GM12874 (cell line): ENCODE measurements at regions not wholly inside any gene's neighbourhood (a gene's known extent, or its start where the extent isn't known, plus 50 kb on each side); places are given as distances from the start of the nearest gene placed in this dataset.

Experiments
- CTCF ChIP-seq: IDR thresholded peaks from 2 replicates; pipeline ENCODE4 v1.5.1; 2011; ENCODE audit warnings: low read depth, mild to moderate bottlenecking, control low read depth, low read length, moderate library complexity; ENCODE audit not compliant: insufficient read depth

DNA sequence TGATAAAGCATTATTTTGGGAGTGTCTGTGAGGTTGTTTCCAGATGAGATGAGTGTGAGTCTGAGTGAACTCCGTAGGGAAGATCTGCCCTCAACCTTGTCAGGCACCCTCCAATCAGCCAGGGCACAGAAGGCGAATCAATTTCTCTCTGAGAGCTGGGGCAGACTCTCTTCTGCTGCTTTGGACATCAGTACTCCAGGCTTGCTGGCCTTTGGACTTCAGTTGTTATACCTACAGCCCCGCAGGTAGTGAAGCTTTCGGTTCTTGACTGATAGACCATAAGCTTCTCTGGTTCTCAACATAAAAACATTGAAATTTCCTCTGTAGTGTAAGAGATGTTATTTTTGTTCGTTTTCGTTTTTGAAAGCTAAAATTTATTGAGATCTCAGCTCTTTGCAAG, 71.4 kb downstream of the MAFB start:
- TF ChIP-seq CTCF = no peak

DNA sequence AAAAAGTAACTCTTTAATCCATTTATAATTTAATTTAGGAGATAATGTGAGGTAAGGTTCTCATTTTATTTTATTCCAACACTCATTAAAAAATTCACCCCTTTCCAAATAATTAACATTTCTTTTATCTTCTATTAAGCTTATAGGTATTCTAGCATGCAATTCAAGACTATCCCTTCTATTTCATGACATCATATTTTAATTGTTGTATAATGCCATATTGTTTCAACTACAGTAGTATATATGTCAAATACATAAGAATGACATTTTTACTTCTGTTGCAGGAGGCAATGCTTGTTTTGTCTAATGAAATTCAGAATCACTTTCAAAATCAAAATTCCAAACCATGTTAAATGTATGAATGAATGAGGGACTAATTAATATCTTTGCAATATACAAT, 76.2 kb downstream of the MAFB start:
- no peak for TF ChIP-seq CTCF

DNA sequence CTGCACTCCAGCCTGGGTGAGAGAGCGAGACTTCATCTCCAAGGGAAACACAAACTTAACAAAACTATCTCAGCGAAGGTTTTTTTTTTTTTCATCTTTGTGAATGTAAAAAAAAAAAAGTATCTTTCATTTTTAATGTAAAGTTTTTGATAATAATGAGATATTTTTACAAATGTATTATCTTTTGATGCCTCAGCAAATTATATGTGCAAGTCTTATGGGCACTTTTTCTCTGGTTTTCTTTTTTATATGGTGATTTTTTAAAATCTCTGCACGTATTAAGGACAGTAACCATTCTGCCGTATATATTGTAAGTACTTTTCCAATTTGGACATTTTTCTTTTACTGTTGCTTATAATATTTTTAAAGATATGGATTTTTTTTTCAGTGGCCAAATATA, 76.8 kb downstream of the MAFB start:
- no peak for TF ChIP-seq CTCF

- TF ChIP-seq CTCF = no peak
Measured at GRCh38 chr20:40610730-40611129, 78.3 kb downstream of the MAFB start.

DNA sequence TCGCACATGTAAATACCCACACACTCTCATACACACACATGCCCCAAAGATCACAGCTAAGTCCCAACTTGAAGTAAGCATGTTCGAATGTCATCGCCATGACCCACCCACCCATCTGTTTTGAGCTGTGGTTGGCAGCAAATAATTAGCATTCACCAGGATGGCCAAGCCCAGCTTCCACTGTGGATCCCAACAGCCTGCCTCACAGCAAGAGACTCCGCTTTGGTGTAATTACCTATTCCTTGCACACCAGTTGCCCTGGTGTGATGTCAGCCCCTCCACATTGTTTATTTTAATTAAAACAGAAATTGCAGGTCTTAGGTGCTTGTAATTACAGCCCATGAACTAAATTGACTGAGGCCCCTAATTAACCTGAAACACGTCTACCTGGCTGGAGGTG, 81.1 kb downstream of the MAFB start:
- TF ChIP-seq CTCF = no peak

DNA sequence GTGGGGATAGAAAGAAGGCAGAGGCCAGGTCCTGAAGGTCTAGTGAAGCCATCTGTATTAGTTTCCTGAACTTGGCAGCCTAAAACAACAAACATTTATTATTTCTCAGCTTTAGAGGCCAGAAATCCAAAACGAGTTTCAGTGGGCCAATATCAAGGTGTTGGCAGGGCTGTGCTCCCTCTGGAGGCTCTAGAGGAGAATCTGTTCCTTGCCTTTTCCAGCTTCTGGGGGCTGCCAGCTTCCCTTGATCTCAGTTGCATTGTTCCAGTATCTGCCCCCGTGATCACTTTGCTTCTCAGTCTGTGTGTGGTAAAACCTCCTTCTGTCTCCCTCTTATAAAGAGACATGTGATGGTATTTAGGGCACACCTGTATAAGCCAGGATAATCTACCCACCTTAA, 82.4 kb downstream of the MAFB start:
- TF ChIP-seq CTCF = no peak

- no peak for TF ChIP-seq CTCF
Measured at GRCh38 chr20:40606237-40606636, 82.8 kb downstream of the MAFB start.

DNA sequence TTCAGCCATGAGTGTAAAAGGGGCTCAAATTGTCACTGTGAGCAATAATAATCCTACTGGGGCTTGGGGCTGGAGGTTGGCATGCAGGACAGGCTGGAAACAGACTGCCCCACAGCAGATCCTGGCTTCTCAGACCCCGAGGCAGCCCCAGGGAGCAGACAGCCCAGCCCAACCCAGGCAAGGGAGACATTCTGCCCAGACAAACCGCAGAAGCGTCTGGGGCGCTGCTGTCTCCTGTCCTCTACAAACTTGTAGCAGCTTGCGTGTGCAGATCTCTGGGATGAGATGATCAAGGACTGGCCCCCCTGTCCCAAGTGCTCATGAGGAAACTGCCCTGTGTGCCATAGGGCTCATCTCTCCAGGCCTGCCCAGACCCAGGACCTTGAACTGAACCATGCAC, 84.6 kb downstream of the MAFB start:
- no peak for TF ChIP-seq CTCF
